ENCODE measurements at regions not wholly inside any gene's neighbourhood (a gene's known extent, or its start where the extent isn't known, plus 50 kb on each side); places are given as distances from the start of the nearest gene placed in this dataset.

- ChIA-PET POLR2A (no interaction called here), CTCF (no interaction called here)
- DNase-seq (ENCODE audit: low read depth) = no peak
- no peaks in the 10 kb centered on the region for H3K27me3 ChIP-seq (ENCODE audit: control insufficient read depth, insufficient read depth, low read length)
- no peak overlapping the region for H3K4me3 ChIP-seq (ENCODE audit: low read depth, low read length)
- no peaks in the 10 kb centered on the region for H3K36me3 ChIP-seq (ENCODE audit: control insufficient read depth, insufficient read depth, low read length)
- TF ChIP-seq CTCF (IDR thresholded peaks at IDR 0.05; ENCODE audit: insufficient read depth, low read depth, low read length) = no peak
Observed at GRCh38 chr3:150061288-150062024, 90.8 kb upstream of the PFN2 start.

GRCh38 chr3:150059729-150060128 lies 89.0 kb upstream of the PFN2 start:
- ChIA-PET POLR2A (no interaction called here), CTCF (interaction anchor here (0.8 to 1.3 kb wide), 2 partner anchors 11 to 23 kb away, joined by 3 to 4 read pairs; no protein-coding TSS in a partner anchor)
- no peaks in the 10 kb centered on the region for H3K36me3 ChIP-seq (ENCODE audit: control insufficient read depth, insufficient read depth, low read length)
- no peak for TF ChIP-seq CTCF (IDR thresholded peaks at IDR 0.05; ENCODE audit: insufficient read depth, low read depth, low read length)
- no peak overlapping the region for H3K4me3 ChIP-seq (ENCODE audit: low read depth, low read length)
- H3K27me3 ChIP-seq (ENCODE audit: control insufficient read depth, insufficient read depth, low read length) = no peaks in the 10 kb centered on the region
- DNase-seq (ENCODE audit: low read depth) = no peak

- Histone ChIP-seq H3K27me3 (ENCODE audit: control insufficient read depth, insufficient read depth, low read length) (no peaks in the 10 kb centered on the region), H3K4me3 (ENCODE audit: low read depth, low read length) (no peak overlapping the region), H3K36me3 (ENCODE audit: control insufficient read depth, insufficient read depth, low read length) (no peaks in the 10 kb centered on the region)
- DNase-seq (ENCODE audit: low read depth) = no peak
- POLR2A ChIA-PET = no interaction called here
- no peak for TF ChIP-seq CTCF (IDR thresholded peaks at IDR 0.05; ENCODE audit: insufficient read depth, low read depth, low read length)
- CTCF ChIA-PET = interaction anchor here (0.8 kb wide), 1 partner anchor 23 kb away, joined by 4 read pairs; no protein-coding TSS in a partner anchor
Observed at GRCh38 chr3:150059241-150059640, 88.5 kb upstream of the PFN2 start.

GRCh38 chr3:150057227-150057626 lies 86.5 kb upstream of the PFN2 start:
- CTCF ChIA-PET = interaction anchor here (0.6 kb wide), 2 partner anchors 47 to 86 kb away, joined by 3 to 6 read pairs; no protein-coding TSS in a partner anchor
- Histone ChIP-seq H3K36me3 (ENCODE audit: control insufficient read depth, insufficient read depth, low read length) (no peaks in the 10 kb centered on the region), H3K4me3 (ENCODE audit: low read depth, low read length) (no peak overlapping the region), H3K27me3 (ENCODE audit: control insufficient read depth, insufficient read depth, low read length) (no peaks in the 10 kb centered on the region)
- TF ChIP-seq CTCF (IDR thresholded peaks at IDR 0.05; ENCODE audit: insufficient read depth, low read depth, low read length) = no peak
- POLR2A ChIA-PET = no interaction called here
- no peak for DNase-seq (ENCODE audit: low read depth)

GRCh38 chr3:150055332-150055731 lies 84.6 kb upstream of the PFN2 start:
- POLR2A ChIA-PET = no interaction called here
- H3K36me3 ChIP-seq (ENCODE audit: control insufficient read depth, insufficient read depth, low read length) = no peaks in the 10 kb centered on the region
- CTCF ChIA-PET = interaction anchor here (1.3 kb wide), 1 partner anchor 16 kb away, joined by 3 read pairs; no protein-coding TSS in a partner anchor

More at GRCh38 chr3:150055332-150055731, 84.6 kb upstream of the PFN2 start:
- TF ChIP-seq CTCF (IDR thresholded peaks at IDR 0.05; ENCODE audit: insufficient read depth, low read depth, low read length) = no peak
- no peak for DNase-seq (ENCODE audit: low read depth)
- Histone ChIP-seq H3K27me3 (ENCODE audit: control insufficient read depth, insufficient read depth, low read length) (no peaks in the 10 kb centered on the region), H3K4me3 (ENCODE audit: low read depth, low read length) (no peak overlapping the region)
